ENCODE measurements at regions not wholly inside any gene's neighbourhood (a gene's known extent, or its start where the extent isn't known, plus 50 kb on each side); places are given as distances from the start of the nearest gene placed in this dataset.

- H3K9me3 ChIP-seq (ENCODE audit: control extremely low read depth in 1 of 5, control insufficient read depth in 4 of 5, insufficient read depth in 2 of 5, low read depth in 1 of 5, low read length in 4 of 5): peaks cover 0 to 7% (median 2%) of the 10 kb centered on the region in 5 experiments
- no peaks in the 10 kb centered on the region for H3K36me3 ChIP-seq (ENCODE audit: control insufficient read depth in 4 of 4, insufficient read depth in 4 of 4, low read length in 3 of 4)
- H3K4me1 ChIP-seq (ENCODE audit: control extremely low read depth in 1 of 4, control insufficient read depth in 4 of 4, insufficient read depth in 4 of 4, low read length in 3 of 4): no peaks in the 10 kb centered on the region
- H3K27ac ChIP-seq (ENCODE audit: insufficient read depth in 1 of 2, low read depth in 1 of 2, low read length in 2 of 2, poor library complexity in 1 of 2, severe bottlenecking in 2 of 2): no peak overlapping the region
- no CpG with 5 or more reads among the region's 1 CpG for WGBS (ENCODE audit: insufficient coverage)
- no peak for DNase-seq
- CTCF ChIA-PET: no interaction called here
- POLR2A ChIA-PET: no interaction called here
- H3K4me3 ChIP-seq (ENCODE audit: control insufficient read depth in 1 of 7, extremely low read depth in 1 of 7, insufficient read depth in 4 of 7, low read depth in 2 of 7, low read length in 6 of 7): no peak overlapping the region
- no peaks in the 10 kb centered on the region for H3K27me3 ChIP-seq (replicated peaks in 2 of 5; ENCODE audit: control insufficient read depth in 4 of 5, insufficient read depth in 5 of 5, low read length in 4 of 5)
Measured at GRCh38 chr11:90930252-90930651, 707.4 kb upstream of the CHORDC1 start.

GRCh38 chr11:90919332-90919731 lies 696.5 kb upstream of the CHORDC1 start:
- CTCF ChIA-PET: no interaction called here
- WGBS (ENCODE audit: insufficient coverage): no CpG with 5 or more reads among the region's 2 CpGs
- Histone ChIP-seq H3K4me3 (ENCODE audit: control insufficient read depth in 1 of 7, extremely low read depth in 1 of 7, insufficient read depth in 4 of 7, low read depth in 2 of 7, low read length in 6 of 7) (no peak overlapping the region), H3K27me3 (replicated peaks in 2 of 5; ENCODE audit: control insufficient read depth in 4 of 5, insufficient read depth in 5 of 5, low read length in 4 of 5) (no peaks in the 10 kb centered on the region), H3K4me1 (ENCODE audit: control extremely low read depth in 1 of 4, control insufficient read depth in 4 of 4, insufficient read depth in 4 of 4, low read length in 3 of 4) (no peaks in the 10 kb centered on the region), H3K27ac (ENCODE audit: insufficient read depth in 1 of 2, low read depth in 1 of 2, low read length in 2 of 2, poor library complexity in 1 of 2, severe bottlenecking in 2 of 2) (no peak overlapping the region), H3K36me3 (ENCODE audit: control insufficient read depth in 4 of 4, insufficient read depth in 4 of 4, low read length in 3 of 4) (no peaks in the 10 kb centered on the region), H3K9me3 (ENCODE audit: control extremely low read depth in 1 of 5, control insufficient read depth in 4 of 5, insufficient read depth in 2 of 5, low read depth in 1 of 5, low read length in 4 of 5) (no peaks in the 10 kb centered on the region)
- DNase-seq: no peak
- POLR2A ChIA-PET: no interaction called here

GRCh38 chr11:90916706-90917105 lies 693.9 kb upstream of the CHORDC1 start:
- H3K4me1 ChIP-seq (ENCODE audit: control extremely low read depth in 1 of 4, control insufficient read depth in 4 of 4, insufficient read depth in 4 of 4, low read length in 3 of 4): no peaks in the 10 kb centered on the region
- no peak for DNase-seq
- no peak overlapping the region for H3K27ac ChIP-seq (ENCODE audit: insufficient read depth in 1 of 2, low read depth in 1 of 2, low read length in 2 of 2, poor library complexity in 1 of 2, severe bottlenecking in 2 of 2)
- CTCF ChIA-PET: no interaction called here
- no peaks in the 10 kb centered on the region for H3K36me3 ChIP-seq (ENCODE audit: control insufficient read depth in 4 of 4, insufficient read depth in 4 of 4, low read length in 3 of 4)
- no peaks in the 10 kb centered on the region for H3K9me3 ChIP-seq (ENCODE audit: control extremely low read depth in 1 of 5, control insufficient read depth in 4 of 5, insufficient read depth in 2 of 5, low read depth in 1 of 5, low read length in 4 of 5)
- no peak overlapping the region for H3K4me3 ChIP-seq (ENCODE audit: control insufficient read depth in 1 of 7, extremely low read depth in 1 of 7, insufficient read depth in 4 of 7, low read depth in 2 of 7, low read length in 6 of 7)
- H3K27me3 ChIP-seq (replicated peaks in 2 of 5; ENCODE audit: control insufficient read depth in 4 of 5, insufficient read depth in 5 of 5, low read length in 4 of 5): no peaks in the 10 kb centered on the region
- POLR2A ChIA-PET: no interaction called here

- Histone ChIP-seq H3K27ac (ENCODE audit: insufficient read depth in 1 of 2, low read depth in 1 of 2, low read length in 2 of 2, poor library complexity in 1 of 2, severe bottlenecking in 2 of 2) (no peak overlapping the region), H3K4me3 (ENCODE audit: control insufficient read depth in 1 of 7, extremely low read depth in 1 of 7, insufficient read depth in 4 of 7, low read depth in 2 of 7, low read length in 6 of 7) (no peak overlapping the region), H3K4me1 (ENCODE audit: control extremely low read depth in 1 of 4, control insufficient read depth in 4 of 4, insufficient read depth in 4 of 4, low read length in 3 of 4) (no peaks in the 10 kb centered on the region), H3K27me3 (replicated peaks in 2 of 5; ENCODE audit: control insufficient read depth in 4 of 5, insufficient read depth in 5 of 5, low read length in 4 of 5) (no peaks in the 10 kb centered on the region), H3K9me3 (ENCODE audit: control extremely low read depth in 1 of 5, control insufficient read depth in 4 of 5, insufficient read depth in 2 of 5, low read depth in 1 of 5, low read length in 4 of 5) (no peaks in the 10 kb centered on the region), H3K36me3 (ENCODE audit: control insufficient read depth in 4 of 4, insufficient read depth in 4 of 4, low read length in 3 of 4) (no peaks in the 10 kb centered on the region)
- 67% methylated on average over 1 of the region's 2 CpGs for WGBS (ENCODE audit: insufficient coverage)
- no peak for DNase-seq
- POLR2A ChIA-PET: no interaction called here
- CTCF ChIA-PET: no interaction called here
Measured at GRCh38 chr11:90913131-90913668, 690.4 kb upstream of the CHORDC1 start.

GRCh38 chr11:90912631-90913030 lies 689.8 kb upstream of the CHORDC1 start:
- H3K4me3 ChIP-seq (ENCODE audit: control insufficient read depth in 1 of 7, extremely low read depth in 1 of 7, insufficient read depth in 4 of 7, low read depth in 2 of 7, low read length in 6 of 7): no peak overlapping the region
- no peaks in the 10 kb centered on the region for H3K9me3 ChIP-seq (ENCODE audit: control extremely low read depth in 1 of 5, control insufficient read depth in 4 of 5, insufficient read depth in 2 of 5, low read depth in 1 of 5, low read length in 4 of 5)
- no peak for DNase-seq
- CTCF ChIA-PET: no interaction called here
- no peaks in the 10 kb centered on the region for H3K36me3 ChIP-seq (ENCODE audit: control insufficient read depth in 4 of 4, insufficient read depth in 4 of 4, low read length in 3 of 4)
- POLR2A ChIA-PET: no interaction called here
- no peak overlapping the region for H3K27ac ChIP-seq (ENCODE audit: insufficient read depth in 1 of 2, low read depth in 1 of 2, low read length in 2 of 2, poor library complexity in 1 of 2, severe bottlenecking in 2 of 2)
- 98% methylated on average over 4 of the region's 5 CpGs for WGBS (ENCODE audit: insufficient coverage)
- H3K4me1 ChIP-seq (ENCODE audit: control extremely low read depth in 1 of 4, control insufficient read depth in 4 of 4, insufficient read depth in 4 of 4, low read length in 3 of 4): no peaks in the 10 kb centered on the region
- no peaks in the 10 kb centered on the region for H3K27me3 ChIP-seq (replicated peaks in 2 of 5; ENCODE audit: control insufficient read depth in 4 of 5, insufficient read depth in 5 of 5, low read length in 4 of 5)

- ChIA-PET CTCF (no interaction called here), POLR2A (no interaction called here)
- DNase-seq: no peak
- no peak overlapping the region for H3K27ac ChIP-seq (ENCODE audit: insufficient read depth in 1 of 2, low read depth in 1 of 2, low read length in 2 of 2, poor library complexity in 1 of 2, severe bottlenecking in 2 of 2)
- H3K27me3 ChIP-seq (replicated peaks in 2 of 5; ENCODE audit: control insufficient read depth in 4 of 5, insufficient read depth in 5 of 5, low read length in 4 of 5): no peaks in the 10 kb centered on the region
- no peaks in the 10 kb centered on the region for H3K36me3 ChIP-seq (ENCODE audit: control insufficient read depth in 4 of 4, insufficient read depth in 4 of 4, low read length in 3 of 4)
- no CpG with 5 or more reads among the region's 2 CpGs for WGBS (ENCODE audit: insufficient coverage)
- H3K9me3 ChIP-seq (ENCODE audit: control extremely low read depth in 1 of 5, control insufficient read depth in 4 of 5, insufficient read depth in 2 of 5, low read depth in 1 of 5, low read length in 4 of 5): no peaks in the 10 kb centered on the region
- H3K4me1 ChIP-seq (ENCODE audit: control extremely low read depth in 1 of 4, control insufficient read depth in 4 of 4, insufficient read depth in 4 of 4, low read length in 3 of 4): no peaks in the 10 kb centered on the region
- no peak overlapping the region for H3K4me3 ChIP-seq (ENCODE audit: control insufficient read depth in 1 of 7, extremely low read depth in 1 of 7, insufficient read depth in 4 of 7, low read depth in 2 of 7, low read length in 6 of 7)
Measured at GRCh38 chr11:90911192-90911591, 688.3 kb upstream of the CHORDC1 start.

GRCh38 chr11:90908074-90908473 lies 685.2 kb upstream of the CHORDC1 start:
- H3K27me3 ChIP-seq (replicated peaks in 2 of 5; ENCODE audit: control insufficient read depth in 4 of 5, insufficient read depth in 5 of 5, low read length in 4 of 5): no peaks in the 10 kb centered on the region
- ChIA-PET CTCF (interaction anchor here (0.6 to 1.0 kb wide), 2 partner anchors 17 to 1467 kb away, joined by 3 to 4 read pairs; no protein-coding TSS in a partner anchor), POLR2A (no interaction called here)
- no peaks in the 10 kb centered on the region for H3K4me1 ChIP-seq (ENCODE audit: control extremely low read depth in 1 of 4, control insufficient read depth in 4 of 4, insufficient read depth in 4 of 4, low read length in 3 of 4)
- no peak overlapping the region for H3K27ac ChIP-seq (ENCODE audit: insufficient read depth in 1 of 2, low read depth in 1 of 2, low read length in 2 of 2, poor library complexity in 1 of 2, severe bottlenecking in 2 of 2)
- H3K36me3 ChIP-seq (ENCODE audit: control insufficient read depth in 4 of 4, insufficient read depth in 4 of 4, low read length in 3 of 4): no peaks in the 10 kb centered on the region
- 100% methylated on average over 2 of the region's 3 CpGs for WGBS (ENCODE audit: insufficient coverage)
- no peak for DNase-seq
- no peaks in the 10 kb centered on the region for H3K9me3 ChIP-seq (ENCODE audit: control extremely low read depth in 1 of 5, control insufficient read depth in 4 of 5, insufficient read depth in 2 of 5, low read depth in 1 of 5, low read length in 4 of 5)
- H3K4me3 ChIP-seq (ENCODE audit: control insufficient read depth in 1 of 7, extremely low read depth in 1 of 7, insufficient read depth in 4 of 7, low read depth in 2 of 7, low read length in 6 of 7): no peak overlapping the region
